ENCODE measurements at regions not wholly inside any gene's neighbourhood (a gene's known extent, or its start where the extent isn't known, plus 50 kb on each side); places are given as distances from the start of the nearest gene placed in this dataset.
A peak's percentile ranks its signal among the peaks of the same experiment; 100 is the strongest.

DNA sequence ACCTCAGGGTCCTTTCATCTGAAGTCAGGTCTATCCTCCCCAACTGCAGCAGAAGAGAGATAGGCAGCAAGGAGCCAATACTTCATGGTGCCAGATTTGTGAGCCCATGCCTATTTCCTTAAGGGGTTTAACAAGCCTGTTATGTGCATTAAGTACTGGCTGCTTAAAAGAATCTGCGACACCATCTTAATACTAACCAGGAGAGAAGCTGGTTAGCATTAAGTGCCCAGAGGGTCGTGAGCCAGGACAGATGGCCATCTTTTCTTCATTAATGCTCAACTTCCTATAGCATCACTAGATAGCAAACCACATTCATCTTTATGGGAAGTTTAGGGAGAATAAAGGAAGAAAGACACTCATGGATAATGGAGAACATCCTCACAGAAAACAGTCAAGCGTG, 289.1 kb downstream of the ETAA1 start:
- no peak for DNase-seq
- Histone ChIP-seq H3K36me3 (no peaks in the 10 kb centered on the region), H3K9me3 (no peaks in the 10 kb centered on the region), H3K27me3 (no peaks in the 10 kb centered on the region), H3K4me3 (no peak overlapping the region)

DNA sequence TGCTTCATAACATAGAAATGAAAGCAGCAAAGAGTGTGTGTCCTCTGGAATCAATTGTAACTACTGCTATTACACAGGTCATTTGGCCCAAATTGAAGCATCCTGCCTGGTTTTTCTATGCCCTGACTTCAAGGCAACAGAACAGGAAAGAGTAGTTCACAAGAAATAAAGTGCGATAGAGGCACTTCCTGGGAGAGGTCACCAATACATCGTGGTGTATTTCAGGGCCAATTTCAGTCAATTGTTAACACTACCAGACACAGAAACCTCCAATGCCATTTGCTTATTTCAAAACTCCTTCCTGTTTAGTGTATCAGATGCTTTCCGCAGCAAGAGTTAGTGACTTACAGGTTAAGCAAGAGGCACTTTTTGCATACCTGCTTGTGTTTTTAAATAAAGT, 292.1 kb downstream of the ETAA1 start:
- DNase-seq: no peak
- no peak overlapping the region for H3K4me3 ChIP-seq
- H3K36me3 ChIP-seq: no peaks in the 10 kb centered on the region
- no peaks in the 10 kb centered on the region for H3K9me3 ChIP-seq
- H3K27me3 ChIP-seq: no peaks in the 10 kb centered on the region

DNA sequence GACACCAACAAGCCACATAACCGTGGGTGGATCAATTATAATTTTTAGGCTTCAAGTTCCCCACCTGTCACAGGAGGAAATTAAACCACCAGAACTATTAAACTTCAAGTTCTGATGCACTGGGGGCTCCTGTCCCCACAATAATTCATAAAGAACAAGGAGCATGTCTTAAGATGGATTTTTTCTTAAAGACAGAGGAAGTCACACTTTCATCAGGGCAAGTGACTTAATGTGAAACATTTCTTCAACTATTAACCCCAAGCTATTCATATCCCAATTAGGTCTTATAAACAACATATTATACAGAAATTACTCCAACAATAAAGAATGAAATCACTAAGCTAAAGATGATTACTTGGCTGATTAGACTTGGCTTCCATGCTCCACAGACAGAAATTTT, 292.5 kb downstream of the ETAA1 start:
- no peak overlapping the region for H3K4me3 ChIP-seq
- no peaks in the 10 kb centered on the region for H3K36me3 ChIP-seq
- DNase-seq: no peak
- H3K27me3 ChIP-seq: no peaks in the 10 kb centered on the region
- H3K9me3 ChIP-seq: no peaks in the 10 kb centered on the region

DNA sequence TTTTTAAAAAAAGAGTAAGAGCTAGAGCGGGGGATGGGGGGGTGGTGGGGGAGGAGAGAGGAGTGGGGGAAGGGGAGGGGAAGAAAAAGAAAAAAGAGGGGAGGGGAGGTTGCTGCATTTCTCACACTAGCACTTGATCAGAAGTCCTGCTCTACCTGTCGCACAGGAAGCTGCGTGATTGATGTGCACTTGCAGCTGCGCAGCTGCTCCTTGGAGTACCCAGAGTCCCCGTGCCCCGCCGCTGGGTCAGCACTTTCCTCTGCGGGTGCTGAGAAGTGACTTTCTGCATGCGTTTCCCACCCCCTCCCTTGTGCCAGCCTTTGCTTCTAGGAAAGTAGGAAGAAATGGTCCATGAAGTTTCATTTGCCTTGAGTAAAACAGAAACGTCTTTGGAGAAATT, 297.3 kb downstream of the ETAA1 start:
- DNase-seq: no peak
- H3K36me3 ChIP-seq: no peaks in the 10 kb centered on the region
- no peak overlapping the region for H3K4me3 ChIP-seq
- H3K9me3 ChIP-seq: no peaks in the 10 kb centered on the region
- no peaks in the 10 kb centered on the region for H3K27me3 ChIP-seq

DNA sequence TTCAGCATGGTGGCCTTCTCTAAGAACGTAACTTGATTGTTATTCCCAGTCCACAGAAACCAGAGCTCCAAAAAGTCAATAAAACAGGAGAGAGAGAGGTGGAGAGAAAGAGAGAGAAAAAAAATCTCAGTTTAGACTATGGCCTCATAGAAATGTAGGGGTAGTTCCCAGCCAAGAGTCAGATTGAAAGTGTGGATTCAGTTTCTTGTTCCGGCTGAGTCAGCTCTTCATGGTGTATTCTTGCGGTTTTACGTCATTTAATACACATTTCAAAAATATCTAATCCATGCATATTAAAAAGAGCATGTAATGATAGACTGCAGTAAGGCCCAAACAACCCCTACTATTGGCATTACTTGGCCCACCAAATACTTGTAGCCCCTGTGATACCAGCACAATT, 303.9 kb downstream of the ETAA1 start:
- peak; percentile 41 for DNase-seq
- no peaks in the 10 kb centered on the region for H3K27me3 ChIP-seq
- H3K9me3 ChIP-seq: no peaks in the 10 kb centered on the region
- H3K36me3 ChIP-seq: no peaks in the 10 kb centered on the region
- no peak overlapping the region for H3K4me3 ChIP-seq

DNA sequence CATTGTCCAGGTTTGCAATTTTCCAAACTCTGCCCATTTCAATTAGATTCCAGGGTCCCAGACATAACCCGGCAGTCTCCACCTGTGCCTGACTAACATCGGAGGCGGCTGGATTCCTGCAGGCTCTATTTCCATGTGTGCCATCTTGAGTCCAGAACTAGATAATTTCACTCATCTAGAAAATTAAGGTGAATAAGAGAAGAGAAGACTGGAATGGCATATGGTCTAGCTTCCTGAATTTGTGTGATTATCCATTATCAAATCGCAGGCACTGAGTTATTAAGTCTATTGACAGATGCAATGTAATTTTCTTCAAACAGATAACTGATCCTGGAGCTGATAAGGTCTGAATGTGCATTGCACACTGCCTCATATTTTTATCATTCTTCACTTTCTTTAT, 305.2 kb downstream of the ETAA1 start:
- Histone ChIP-seq H3K27me3 (no peaks in the 10 kb centered on the region), H3K9me3 (no peaks in the 10 kb centered on the region), H3K36me3 (no peaks in the 10 kb centered on the region), H3K4me3 (no peak overlapping the region)
- no peak for DNase-seq

DNA sequence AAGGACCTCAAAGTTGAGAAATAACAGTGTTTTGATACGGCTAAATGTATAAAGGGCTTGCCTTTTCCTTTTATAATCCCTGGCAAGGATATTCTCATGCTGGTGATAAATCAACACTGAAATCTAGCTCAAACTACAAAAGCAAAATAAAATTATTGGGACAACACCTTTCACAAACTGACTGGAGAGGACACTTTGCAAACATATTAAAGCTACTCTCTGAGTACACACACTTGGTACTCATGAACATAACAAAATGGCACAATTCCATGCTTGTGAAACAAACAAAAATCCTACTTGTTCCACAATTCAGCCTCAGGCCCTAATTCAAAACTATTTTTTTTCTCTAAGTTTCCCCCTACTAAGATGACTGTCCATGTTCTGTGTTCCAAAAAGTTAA, 305.8 kb downstream of the ETAA1 start:
- Histone ChIP-seq H3K27me3 (no peaks in the 10 kb centered on the region), H3K36me3 (no peaks in the 10 kb centered on the region), H3K4me3 (no peak overlapping the region), H3K9me3 (no peaks in the 10 kb centered on the region)
- no peak for DNase-seq

DNA sequence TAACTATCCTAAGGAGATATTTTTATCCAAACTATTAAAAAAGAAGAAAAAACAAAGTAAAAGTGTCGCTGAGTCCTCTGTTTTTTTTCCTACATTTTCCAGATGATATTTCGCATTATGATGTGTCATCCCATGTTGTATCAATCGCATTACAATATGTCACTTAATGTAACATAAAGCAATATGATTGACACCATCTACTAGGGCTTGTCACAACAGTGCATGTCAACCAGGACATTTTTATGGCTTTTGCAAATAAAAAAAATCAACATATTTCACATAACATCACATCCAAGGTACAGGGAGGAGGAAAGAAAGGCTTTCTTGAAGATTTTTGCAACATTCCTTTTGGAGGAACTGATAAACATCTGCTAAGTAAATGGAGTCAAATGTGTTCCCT, 308.9 kb downstream of the ETAA1 start:
- DNase-seq: no peak
- H3K27me3 ChIP-seq: no peaks in the 10 kb centered on the region

DNA sequence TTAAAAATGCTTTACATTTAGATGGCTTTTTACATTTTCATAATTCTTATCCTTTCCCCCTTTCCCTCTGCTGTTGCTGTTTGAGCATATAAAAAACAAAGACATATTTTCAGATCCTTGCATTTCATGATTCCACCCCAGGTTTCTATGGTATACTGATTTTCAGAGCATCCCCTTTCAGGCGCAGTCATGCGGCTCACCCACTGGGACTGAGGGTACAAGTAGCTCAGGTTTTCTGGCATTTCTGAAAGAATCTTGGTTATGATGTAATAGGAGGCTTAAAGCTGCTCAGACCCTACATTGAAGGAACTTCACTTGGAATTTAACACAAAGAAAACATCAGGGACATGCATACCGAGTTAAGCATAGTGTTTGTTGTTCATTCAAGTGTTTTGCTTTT, 310.8 kb downstream of the ETAA1 start:
- Histone ChIP-seq H3K4me3 (no peak overlapping the region), H3K36me3 (no peaks in the 10 kb centered on the region), H3K9me3 (no peaks in the 10 kb centered on the region), H3K27me3 (no peaks in the 10 kb centered on the region)
- no peak for DNase-seq

More for the DNA sequence above, 308.9 kb downstream of the ETAA1 start:
- no peaks in the 10 kb centered on the region for H3K36me3 ChIP-seq
- no peaks in the 10 kb centered on the region for H3K9me3 ChIP-seq
- no peak overlapping the region for H3K4me3 ChIP-seq

DNA sequence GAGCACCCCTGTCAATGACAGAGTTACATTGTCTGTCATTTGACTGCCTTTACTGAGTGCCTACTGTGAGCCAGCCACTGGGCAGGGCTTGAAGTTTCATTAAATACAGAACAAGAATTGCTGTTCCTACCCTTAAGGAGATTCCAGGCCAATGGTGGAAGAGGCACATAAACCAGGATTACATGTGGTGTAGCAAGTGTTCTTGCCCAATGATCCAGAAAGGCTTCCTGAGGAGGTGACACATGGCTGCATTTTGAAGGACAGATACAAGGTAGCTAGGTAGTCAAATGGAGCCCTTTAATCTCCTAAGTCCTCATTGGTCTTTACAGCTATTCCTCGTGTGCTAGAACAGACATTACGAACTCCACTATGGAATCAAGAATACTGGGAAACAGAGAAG, 312.7 kb downstream of the ETAA1 start:
- H3K27me3 ChIP-seq: no peaks in the 10 kb centered on the region
- H3K4me3 ChIP-seq: no peak overlapping the region
- H3K9me3 ChIP-seq: no peaks in the 10 kb centered on the region
- no peaks in the 10 kb centered on the region for H3K36me3 ChIP-seq
- DNase-seq: no peak

DNA sequence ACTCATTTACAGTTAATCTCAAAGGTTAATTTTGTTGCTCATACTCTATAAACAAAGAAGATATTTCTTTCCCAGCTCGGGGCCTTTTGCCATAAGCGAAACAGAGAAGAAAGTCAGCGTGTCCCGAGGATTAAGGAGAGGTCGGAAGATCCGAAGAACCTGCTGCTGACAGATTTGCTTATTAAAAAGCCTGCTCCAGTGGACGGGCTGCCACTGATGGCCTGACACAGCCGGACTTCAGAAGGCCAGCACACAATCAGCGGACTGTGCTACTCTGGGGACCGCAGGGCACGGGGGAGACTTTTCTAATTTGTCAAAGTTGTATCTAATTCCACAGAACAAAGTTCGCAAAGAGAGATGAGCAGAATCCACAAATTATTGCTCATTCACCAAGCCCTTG, 315.4 kb downstream of the ETAA1 start:
- no peaks in the 10 kb centered on the region for H3K9me3 ChIP-seq
- H3K36me3 ChIP-seq: no peaks in the 10 kb centered on the region
- DNase-seq: no peak
- no peak overlapping the region for H3K4me3 ChIP-seq
- no peaks in the 10 kb centered on the region for H3K27me3 ChIP-seq

DNA sequence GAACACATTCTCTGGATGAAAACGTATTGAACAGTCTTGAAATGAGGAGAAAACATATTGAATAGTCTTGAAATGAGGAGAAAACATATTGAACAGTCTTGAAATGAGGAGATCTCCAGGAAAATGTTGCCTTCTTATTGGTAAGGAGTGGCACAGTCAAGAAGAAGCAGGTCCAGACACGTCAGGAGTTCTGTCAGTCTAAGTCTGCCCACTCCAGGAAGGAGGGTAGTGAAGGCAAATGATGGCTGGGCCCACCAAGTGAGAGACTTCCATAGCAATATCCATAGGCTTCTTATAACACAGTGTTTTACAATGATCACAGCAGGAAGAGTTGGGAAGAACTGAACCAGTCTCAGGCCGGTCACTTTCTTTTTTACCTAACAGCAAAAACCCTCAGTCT, 316.2 kb downstream of the ETAA1 start:
- no peaks in the 10 kb centered on the region for H3K27me3 ChIP-seq
- H3K9me3 ChIP-seq: no peaks in the 10 kb centered on the region
- H3K36me3 ChIP-seq: no peaks in the 10 kb centered on the region
- no peak for DNase-seq
- no peak overlapping the region for H3K4me3 ChIP-seq

DNA sequence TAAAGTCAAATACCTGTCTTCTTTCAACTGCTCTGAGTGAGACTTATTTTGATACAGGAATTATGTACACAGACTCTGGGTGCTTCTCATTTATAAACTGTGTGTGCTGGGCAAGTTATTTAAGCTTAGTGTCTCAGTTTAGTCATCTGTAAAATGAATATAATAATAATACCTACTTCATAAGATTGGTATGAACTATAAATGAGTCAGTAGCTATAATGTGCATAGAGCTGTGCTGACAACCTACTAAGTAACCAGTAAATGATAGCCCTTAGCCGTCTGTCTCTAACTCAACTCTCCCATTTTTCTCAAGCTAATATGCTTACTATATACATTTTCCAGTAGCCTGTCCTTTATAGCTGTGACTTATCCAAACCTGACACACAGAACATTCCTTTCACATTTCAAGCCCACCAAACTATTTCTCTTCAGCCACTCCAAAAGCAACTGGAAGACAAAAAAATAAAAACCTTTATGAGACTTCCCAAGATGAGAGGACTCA, 319.8 kb downstream of the ETAA1 start:
- H3K4me3 ChIP-seq: no peak overlapping the region
- no peaks in the 10 kb centered on the region; the same call in 1 of the 2 replicates for H3K9me3 ChIP-seq
- H3K27me3 ChIP-seq: no peaks in the 10 kb centered on the region
- no peaks in the 10 kb centered on the region for H3K36me3 ChIP-seq
- no peak for DNase-seq

DNA sequence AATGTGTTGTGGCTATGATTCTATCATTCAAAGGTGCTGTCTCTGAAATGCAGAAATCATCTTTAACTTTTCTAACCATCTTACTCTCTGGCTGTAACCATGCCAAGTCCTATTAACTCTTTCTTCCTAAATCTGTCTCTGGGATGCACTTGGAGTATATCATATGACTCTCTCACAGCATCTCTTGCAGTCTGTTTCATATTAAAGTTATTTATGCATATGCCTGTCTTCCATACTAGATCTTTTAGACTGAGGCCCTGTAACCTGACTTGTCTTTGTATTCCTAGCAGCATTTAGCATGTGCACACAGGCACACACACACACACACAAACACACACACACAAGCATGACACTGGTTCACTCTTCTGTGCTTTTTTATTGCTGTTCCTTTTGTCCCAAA, 320.6 kb downstream of the ETAA1 start:
- no peaks in the 10 kb centered on the region for H3K36me3 ChIP-seq
- no peaks in the 10 kb centered on the region for H3K27me3 ChIP-seq
- no peak overlapping the region for H3K4me3 ChIP-seq
- H3K9me3 ChIP-seq: no peaks in the 10 kb centered on the region; the same call in 1 of the 2 replicates
- DNase-seq: no peak

DNA sequence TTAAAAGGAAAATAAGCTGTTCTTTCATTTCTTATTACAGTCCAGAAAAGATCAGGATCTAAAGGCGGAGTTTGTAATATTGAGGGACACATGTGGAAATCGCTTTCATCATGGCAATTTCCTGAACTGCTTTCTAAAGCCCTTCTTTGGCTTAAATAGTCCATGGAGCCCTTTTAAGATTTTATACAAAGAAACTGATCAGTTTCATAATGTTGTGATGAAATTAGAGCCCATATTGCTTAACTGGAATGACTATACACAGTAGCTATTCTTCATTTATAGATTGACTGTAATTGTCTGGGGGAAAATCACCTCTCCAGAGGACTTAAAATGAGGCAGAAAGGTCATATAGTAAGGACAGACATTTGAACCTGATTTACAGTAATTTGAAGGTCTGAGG, 322.2 kb downstream of the ETAA1 start:
- Histone ChIP-seq H3K36me3 (no peaks in the 10 kb centered on the region), H3K27me3 (no peaks in the 10 kb centered on the region), H3K4me3 (no peak overlapping the region), H3K9me3 (no peaks in the 10 kb centered on the region; the same call in 1 of the 2 replicates)
- DNase-seq: no peak

DNA sequence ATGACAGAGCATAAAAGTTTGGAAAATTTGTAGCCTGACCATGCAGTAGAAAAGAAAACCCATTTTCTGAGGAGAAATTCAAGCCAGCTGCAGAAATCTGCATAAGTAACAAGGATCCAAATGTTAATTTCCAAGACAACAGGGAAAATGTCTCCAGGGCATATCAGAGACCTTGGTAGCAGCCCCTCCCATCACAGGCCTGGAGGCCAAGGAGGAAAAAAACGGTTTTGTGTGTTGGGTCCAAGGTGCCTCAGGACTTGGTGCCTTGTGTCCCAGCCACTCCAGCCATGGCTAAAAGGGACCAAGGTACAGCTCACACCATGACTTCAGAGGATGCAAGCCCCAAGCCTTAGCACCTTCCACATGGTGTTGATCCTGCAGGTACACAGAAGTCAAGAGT, 324.4 kb downstream of the ETAA1 start:
- Histone ChIP-seq H3K36me3 (no peaks in the 10 kb centered on the region), H3K27me3 (no peaks in the 10 kb centered on the region), H3K9me3 (no peaks in the 10 kb centered on the region; the same call in 1 of the 2 replicates), H3K4me3 (no peak overlapping the region)
- no peak for DNase-seq

DNA sequence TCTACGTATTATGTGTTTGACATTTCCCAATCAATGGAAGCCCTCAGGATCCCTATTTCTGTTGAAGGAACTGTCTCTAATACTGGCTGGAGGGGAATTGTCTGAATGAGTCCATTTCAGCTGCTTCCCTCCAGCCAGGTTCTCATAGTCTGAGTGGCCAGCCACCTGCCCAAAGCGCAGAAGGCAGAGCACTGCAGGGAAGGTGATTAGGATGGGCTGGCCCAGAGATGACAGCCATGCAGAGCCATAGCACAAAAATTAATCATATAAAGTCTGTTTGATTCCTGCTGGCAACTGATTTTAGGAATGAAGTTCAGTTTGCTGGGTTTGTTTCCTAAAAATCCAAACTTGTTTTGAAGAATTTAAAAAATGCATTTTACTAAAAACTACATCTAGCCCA, 327.1 kb downstream of the ETAA1 start:
- DNase-seq: no peak
- H3K27me3 ChIP-seq: no peaks in the 10 kb centered on the region
- no peak overlapping the region for H3K4me3 ChIP-seq

DNA sequence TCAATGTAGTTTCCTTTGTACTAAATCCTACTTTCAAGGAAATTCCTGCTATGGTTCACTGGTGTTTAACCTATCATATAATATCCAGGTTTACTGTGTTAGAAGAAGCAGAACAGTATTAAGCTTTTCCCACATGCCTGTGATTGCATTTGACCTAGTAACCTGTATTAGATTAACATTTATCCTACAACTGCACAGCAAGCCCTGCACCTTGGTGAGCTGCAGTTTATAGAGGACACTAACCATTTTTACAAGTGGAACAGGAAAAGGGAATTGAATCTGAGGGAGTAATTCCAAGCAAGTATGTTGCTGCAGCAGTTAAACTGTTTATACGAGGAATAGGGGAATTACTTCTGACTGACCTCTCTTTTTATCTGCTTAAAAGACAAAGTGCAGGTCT, 328.6 kb downstream of the ETAA1 start:
- DNase-seq: no peak
- Histone ChIP-seq H3K27me3 (no peaks in the 10 kb centered on the region), H3K9me3 (no peaks in the 10 kb centered on the region; the same call in 1 of the 2 replicates), H3K36me3 (no peaks in the 10 kb centered on the region), H3K4me3 (no peak overlapping the region)

More for the DNA sequence above, 327.1 kb downstream of the ETAA1 start:
- Histone ChIP-seq H3K9me3 (no peaks in the 10 kb centered on the region; the same call in 1 of the 2 replicates), H3K36me3 (no peaks in the 10 kb centered on the region)

DNA sequence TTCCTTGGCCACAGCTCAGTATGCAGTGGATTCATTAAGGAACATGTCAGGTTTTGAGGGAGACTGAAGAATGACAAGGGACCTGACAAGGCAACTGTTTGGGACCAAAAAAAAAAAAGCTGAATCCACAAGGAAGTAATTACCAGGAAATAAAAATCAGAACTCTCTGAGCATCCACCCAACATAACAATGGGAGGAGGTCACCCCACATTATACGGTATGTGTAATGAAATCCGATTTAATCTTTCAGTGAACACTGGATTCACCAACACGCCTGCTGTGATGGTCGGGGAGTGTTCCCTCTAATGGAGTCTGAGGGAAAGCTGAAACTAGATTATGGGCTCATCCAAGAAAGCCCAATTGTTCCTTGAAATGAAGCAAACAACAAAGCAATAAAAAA, 329.3 kb downstream of the ETAA1 start:
- DNase-seq: no peak
- Histone ChIP-seq H3K4me3 (no peak overlapping the region), H3K27me3 (no peaks in the 10 kb centered on the region), H3K9me3 (no peaks in the 10 kb centered on the region; the same call in 1 of the 2 replicates), H3K36me3 (no peaks in the 10 kb centered on the region)
